Right hindlimb (tissue), 1 donor: ENCODE measurements at regions not wholly inside any gene's neighbourhood (a gene's known extent, or its start where the extent isn't known, plus 50 kb on each side); places are given as distances from the start of the nearest gene placed in this dataset.
"Not testable (repeated sequence)": the region's sequence is repeated elsewhere in the genome, so short reads cannot be mapped to it uniquely, and the experiment has no call there.

Source experiments
- DNase-seq: peaks from one replicate; pipeline ENCODE4 v3.0.0-alpha.2; 2018

DNA sequence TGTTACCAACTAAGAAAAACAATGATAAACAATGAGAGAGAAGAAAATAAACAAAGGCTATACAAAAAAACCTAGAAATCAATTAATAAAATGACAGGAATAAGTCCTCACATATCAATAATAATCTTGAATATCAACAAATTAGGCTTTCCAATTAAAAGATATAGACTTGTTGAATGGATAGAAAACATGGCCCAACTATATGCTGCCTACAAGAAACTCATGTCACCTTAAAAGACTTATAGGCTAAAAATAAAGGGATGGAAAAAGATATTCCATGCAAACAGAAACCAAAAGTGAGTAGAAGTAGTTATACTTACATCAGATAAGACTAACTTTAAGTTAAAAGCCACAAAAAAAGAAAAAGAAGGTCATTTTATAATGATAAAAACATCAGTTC is 183.9 kb downstream of the MYRFL start:
- DNase-seq = no peak

DNA sequence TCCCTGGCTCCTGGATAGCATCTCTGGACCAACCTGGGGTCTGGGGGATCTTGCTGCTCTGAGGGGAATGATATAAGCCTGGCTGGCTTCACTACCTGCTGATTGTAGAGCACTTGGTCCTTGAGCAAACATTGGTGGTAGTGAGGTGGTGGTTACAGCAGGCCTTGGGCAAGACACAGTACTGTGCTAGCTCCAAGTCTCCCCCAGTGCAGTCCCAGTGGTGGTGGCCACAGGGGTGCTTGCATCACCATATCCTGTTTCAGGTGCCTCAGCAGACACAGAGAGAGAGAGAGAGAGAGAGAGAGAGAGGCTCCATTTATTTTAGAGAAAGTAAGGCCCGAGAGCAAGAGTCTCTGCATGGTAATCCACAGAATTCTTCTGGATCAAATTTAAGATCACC is 186.3 kb downstream of the MYRFL start:
- no peak for DNase-seq

DNA sequence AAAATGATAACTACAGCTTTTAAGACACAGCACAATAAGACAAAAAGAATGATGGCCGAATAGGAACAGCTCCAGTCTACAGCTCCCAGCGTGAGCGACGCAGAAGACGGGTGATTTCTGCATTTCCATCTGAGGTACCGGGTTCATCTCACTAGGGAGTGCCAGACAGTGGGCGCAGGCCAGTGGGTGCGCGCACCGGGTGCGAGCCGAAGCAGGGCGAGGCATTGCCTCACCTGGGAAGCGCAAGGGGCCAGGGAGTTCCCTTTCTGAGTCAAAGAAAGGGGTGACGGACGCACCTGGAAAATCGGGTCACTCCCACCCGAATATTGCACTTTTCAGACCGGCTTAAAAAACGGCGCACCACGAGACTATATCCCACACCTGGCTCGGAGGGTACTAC is 188.0 kb downstream of the MYRFL start:
- not testable (repeated sequence) for DNase-seq

DNA sequence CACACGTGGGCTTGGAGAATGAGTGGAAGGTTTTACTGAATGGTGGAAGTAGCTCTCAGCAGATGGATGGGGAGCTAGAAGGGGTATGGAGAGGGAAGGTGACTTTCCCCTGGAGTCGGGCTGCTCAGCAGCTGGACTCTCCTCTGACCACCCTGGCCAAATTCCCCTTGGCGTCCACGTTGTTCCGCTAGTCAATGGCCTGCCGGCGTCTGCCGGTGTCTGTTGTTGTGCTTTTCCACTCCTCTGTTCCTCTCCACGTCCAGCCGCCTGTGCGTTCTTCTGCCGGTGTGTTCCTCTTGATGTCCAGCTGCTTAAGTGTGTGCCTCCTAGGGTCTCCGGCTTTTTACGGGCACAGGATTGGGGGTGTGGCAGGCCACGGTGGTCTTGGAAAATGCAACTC is 203.5 kb downstream of the MYRFL start:
- no peak for DNase-seq

DNA sequence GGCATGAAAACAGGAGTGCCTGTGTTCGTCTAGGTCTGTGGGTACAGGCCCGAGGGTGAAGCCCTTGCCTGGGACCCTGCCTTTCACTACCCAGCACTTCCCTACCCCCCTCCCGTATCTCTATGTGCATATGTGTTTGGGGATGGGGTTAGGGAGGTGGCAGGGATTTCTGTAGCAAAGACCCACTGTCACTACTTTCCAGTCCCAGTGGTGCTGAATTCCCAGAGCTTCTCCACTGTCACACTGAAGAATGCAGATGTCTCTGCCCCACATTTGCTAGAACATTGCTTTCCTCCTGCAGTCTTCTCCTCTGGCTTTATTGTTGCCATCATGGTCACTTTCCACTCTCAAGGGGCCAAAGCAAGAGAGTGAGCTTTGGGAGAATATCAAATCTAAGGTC is 203.9 kb downstream of the MYRFL start:
- no peak for DNase-seq

DNA sequence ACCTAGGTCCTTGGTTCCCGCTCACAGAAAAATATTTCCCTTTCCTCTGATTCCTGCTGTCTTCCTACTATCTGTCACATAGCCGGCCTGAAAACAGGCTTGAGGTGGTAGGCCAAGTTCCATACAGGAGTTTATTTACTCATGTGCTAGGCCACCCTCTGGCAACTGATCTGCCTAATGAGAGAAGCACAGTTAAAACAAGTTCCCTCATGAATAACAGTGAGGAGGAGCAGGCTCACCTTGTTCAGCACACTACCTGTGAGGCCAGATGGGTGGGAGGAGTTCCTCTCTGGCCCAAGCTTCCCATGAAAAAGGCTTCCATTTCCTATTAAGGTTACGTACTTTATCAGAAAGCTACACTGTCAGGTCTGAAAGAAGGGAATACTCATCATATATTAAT is 206.0 kb downstream of the MYRFL start:
- DNase-seq = no peak

DNA sequence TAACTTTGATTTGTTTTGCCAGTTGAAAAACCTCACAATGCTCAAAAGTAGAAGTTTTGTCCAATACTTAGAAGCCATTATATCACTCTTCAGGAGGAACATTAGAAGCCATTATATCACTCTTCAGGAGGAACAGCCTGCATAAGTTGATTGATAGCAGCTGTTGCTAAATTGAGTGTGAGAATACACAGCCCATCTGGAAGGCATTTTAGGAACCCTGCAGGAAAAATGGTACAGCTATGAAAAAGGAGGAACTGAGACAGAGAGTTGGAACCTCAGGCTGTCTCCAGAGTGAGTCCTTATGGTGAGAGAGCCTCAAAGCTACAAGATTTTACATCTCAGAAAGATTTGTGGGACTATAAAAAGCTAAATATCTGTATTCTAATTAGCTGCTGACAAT is 207.0 kb downstream of the MYRFL start:
- peak; percentile 31 for DNase-seq

DNA sequence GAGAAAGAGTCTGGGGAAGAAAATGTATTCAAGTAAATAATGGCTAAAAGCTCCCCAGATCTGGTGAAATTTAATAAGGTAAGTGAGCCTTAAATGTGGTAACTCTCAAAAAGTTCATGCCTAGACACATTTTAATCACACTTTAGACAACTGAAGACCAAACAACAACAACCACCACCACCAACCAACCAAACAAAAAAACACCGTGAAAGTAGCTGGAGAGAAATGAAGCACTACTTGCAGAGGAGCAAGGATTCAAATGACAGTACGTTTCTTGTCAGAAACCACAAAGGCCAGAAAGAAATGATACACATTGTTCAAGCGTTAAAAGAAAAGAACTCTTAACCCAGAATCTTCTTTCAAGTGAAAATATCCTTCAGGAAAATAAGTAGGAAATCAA is 208.3 kb downstream of the MYRFL start:
- DNase-seq = no peak

DNA sequence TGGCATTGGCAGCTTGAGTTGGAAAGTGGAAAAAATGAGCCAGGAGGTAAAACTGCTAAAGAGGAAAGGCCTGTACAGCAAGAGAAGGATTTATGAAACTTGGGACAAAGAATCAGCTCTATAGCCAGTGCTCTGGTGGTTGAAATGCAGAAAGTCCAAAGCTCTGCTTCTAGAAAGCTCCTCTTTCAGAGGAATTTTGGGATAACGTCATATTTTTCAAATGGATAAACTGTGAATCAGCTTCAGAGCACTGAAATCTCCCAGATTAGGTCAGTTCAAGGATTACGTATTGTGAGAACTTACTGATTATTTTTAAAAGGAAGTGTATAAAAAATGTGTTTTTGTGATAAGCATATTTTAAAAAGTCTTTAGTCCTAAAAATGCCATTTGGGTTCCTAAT is 203.1 kb upstream of the CNOT2 start:
- DNase-seq = no peak

DNA sequence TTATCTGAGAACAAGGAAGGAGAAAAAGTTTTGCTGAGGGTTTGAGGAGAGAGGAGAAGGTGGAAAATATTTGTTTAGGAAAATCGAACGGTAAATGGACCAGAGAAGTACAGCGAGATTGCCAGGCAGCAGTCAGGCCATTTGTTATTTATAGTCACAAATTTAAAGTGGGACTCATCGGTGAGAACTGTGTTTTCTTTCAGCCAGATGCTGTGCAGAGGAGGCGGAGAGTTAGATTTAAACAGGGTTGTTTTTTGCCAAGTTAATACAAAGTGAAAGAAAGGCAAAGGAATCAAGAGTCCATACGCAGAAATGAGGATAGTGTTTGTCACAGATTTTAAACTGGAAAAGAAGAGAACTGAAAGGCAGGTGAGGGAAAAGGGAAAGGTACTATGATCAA is 200.6 kb upstream of the CNOT2 start:
- peak; percentile 33 for DNase-seq

DNA sequence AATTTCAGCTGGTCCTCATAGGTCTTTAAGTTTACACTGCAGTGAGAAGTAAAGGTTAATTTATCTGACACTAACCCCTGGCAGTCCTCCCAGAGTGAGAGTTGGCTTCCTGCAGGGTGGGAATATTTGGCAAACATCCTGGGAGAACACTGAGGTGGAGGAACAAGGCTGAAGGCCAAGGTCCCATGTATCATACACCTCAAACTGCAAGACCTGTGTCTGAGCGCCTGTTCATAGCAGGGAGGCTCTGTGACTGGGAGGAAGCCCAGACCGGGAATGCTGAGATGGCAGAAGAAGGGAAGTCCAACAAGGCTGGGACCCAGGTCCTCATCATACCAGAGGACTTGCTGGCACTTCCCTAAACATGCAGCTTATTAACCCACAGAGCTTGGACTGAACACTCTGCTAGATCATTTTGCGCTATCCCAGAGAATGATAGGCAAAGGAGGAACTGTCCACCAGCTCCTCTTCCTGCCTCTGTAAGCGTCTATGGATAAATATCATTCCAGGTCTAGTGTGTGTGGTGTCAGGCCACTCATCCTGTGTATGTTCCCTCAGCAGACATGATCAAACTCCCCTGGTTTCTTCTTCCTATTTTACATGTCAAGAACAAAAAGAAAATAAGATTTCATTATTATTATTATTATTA is 199.6 kb upstream of the CNOT2 start:
- no peak for DNase-seq

DNA sequence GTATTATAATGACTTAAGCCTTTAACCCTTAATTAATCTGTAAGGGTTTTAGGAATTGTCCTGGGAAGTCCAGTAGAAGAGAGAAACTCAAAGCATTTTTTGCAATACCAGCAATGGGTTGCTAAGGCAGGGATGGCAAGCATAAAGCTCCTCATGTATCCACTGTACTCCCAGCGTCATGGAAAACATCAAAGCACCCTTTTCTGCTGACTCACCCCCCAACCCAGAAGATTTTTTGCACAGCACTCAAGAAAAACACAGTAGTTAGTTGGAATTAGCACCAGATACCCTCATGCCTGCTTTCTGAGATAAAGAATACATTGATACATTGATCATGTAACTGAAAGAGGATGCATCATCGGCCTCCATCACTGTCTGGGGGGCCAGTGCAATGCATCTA is 199.1 kb upstream of the CNOT2 start:
- DNase-seq = no peak

DNA sequence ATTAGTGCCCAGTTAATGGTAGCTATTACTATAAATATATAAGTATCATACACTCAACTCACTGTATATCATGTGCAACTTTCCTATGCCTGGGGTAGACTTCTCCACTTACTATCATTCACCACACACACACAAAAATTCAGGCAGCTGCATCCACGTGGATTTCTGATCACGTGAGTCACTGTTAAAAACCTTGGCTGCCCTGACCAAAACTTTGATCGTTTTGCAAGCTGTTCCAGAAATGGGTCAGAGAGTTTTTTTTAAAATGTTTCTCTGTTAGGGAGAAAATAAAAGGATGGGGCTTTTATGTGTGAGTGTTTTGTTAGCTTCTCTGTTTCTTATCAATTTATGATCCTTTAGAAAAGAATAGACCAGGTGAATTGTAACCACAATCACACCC is 198.2 kb upstream of the CNOT2 start:
- peak; percentile 22 for DNase-seq

DNA sequence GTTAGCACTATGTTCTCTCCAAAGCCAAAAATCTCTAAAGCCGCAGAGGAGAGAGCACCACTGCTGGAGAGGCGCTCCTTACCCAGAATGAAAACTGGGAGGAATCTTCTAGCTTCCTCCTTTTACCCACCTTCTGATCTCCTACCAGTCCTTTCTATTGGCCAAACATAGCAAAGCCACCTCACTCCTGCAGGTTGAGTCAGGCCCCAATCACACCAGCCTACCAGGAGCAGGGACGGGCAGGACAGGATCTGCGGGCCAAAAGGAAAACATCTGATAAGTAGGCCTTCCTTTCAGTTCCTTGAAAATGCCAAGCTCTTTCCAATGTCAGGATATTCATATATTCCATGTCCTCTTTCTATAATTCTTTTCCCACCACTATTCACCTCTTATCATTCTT is 197.7 kb upstream of the CNOT2 start:
- DNase-seq = no peak

DNA sequence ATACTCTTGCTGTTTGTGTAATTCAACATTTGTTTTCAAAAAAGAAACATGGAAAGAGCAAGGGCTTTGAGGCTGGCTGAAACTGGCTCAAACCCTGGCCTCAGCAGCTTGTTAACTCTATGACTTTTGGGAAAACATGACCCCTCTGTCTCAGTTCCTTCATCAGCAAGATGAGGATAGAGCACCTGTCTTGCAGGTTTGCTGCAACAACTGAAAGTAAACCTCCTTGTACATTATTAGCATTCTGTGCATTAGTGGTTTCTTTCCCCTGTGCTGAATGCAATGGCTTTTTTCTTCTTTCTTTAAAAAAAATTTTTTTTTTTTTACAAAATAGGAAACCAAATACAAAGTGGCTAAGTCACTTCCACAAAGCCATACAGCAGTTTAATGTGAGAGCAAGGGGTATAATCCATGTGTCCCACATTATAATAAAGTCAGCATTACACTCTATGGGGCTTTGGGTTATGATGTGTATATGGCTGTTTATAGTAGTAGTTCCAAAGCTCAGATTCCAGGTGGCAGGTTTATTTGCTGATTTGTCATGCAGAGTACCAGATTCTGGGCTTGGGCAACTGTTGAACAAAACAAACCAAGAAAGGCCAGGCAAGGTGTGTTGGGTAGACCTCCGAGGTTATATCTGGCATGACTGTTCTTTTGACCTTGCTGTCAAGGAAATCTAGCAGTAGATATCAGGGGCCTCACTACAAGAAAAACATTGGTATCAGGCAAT is 194.5 kb upstream of the CNOT2 start:
- DNase-seq = no peak

DNA sequence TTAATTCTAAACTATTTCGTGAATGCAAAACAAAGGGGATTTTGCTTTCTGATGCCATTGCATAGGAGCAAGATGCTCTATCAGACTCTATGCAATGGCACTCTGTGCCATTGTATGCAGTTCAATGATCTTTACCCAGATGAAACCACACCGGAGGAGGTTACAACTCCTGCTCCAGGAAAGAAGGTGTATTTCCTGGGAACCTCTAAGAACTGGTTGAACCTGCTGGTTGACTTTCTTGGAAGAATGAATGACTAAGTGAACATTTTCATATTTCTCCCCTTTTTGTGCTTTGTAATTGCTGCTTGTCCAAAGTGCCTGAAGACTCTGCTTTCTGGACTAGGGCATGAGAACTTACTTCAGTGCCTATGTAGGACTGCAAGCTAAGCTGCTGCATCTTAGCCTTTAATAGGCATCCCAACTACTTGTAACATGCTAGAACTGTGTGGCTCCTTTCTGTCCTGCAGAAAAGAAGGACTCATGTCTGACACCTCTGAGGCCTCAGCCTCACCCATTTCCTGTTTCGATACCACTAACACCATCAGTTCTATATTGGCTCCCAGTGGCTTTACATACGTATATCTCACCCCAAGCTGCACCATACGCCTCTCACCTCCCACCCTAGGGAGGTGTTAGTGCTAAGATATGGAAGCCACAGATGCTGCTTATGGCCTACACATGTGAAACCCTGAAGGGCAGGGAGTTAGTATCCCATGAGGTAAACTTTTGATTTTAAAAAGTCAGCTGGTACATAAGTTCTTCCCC is 193.5 kb upstream of the CNOT2 start:
- DNase-seq = no peak

DNA sequence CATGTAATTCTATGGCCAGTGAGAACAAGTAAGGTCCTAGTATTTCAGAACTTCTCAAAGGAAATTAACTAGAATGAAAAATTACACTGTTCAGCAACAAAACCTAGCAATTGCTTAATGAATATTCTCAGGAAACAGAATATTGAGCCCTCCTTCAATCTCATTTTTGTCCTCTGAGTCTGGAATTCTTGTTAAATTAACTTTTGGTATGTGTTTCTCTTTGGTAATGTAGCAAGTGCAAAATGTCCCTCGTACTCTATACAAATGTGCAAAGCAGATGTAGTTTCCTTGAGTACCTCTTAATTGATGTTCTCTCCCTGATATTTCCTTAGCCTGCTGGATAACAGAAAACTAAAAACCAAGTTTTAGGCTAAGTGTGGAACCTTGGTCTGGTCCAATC is 190.8 kb upstream of the CNOT2 start:
- DNase-seq = no peak

DNA sequence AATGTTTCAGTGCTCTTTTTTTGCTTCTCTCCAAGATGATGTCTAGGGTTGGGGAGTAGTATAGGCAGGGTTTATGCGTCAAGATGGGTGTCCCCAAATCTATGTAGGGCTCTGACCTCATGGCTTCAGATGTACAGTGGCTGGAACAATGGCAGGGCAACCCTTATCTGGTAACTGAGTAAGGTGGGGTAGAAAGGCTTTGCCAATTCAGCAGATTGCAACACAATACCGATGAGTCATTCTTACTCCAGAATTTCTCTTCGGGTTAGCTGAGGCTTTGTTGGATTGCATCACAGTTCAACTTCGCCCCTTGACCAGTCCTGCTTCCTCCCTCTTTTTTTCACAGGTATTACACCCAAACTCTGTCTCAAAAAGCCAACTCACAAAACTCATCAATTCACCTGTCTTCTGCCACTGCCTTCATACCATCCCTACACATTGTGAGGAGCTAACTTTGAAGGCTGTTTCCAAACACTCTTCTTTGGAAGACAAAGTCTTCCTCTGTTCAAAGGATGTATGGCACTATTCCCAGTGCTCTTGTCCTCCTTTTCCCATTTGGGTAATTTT is 190.2 kb upstream of the CNOT2 start:
- no peak for DNase-seq

DNA sequence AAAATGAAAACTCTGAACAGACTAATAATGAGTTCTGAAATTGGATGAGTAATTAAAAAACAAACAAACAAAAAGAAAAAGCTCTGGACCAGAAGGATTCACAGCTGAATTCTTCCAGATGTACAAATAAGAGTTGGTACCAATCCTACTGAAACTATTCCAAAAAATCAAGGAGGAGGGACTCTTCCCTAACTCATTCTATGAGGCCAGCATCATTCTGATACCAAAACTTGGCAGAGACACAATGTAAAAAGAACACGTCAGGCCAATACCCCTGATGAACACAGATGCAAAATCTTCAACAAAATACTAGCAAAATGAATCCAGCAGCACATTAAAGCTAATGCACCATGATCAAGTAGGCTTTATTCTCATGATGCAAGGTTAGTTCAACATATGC is 183.9 kb upstream of the CNOT2 start:
- DNase-seq = no peak

DNA sequence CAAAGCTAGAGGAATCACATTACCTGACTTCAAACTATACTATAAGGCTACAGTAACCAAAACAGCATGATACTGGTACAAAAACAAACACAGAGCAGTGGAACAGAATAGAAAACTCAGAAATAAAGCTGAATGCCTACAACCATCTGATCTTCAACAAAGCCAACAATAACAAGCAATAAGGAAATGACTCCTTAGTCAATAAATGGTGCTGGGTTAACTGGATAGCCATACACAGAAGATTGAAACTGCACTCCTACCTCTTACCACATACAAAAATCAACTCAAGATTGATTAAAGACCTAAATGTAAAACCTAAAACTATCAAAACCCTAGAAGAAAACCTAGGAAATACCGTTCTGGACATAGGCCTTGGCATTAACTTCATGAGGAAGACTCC is 182.6 kb upstream of the CNOT2 start:
- no peak for DNase-seq

DNA sequence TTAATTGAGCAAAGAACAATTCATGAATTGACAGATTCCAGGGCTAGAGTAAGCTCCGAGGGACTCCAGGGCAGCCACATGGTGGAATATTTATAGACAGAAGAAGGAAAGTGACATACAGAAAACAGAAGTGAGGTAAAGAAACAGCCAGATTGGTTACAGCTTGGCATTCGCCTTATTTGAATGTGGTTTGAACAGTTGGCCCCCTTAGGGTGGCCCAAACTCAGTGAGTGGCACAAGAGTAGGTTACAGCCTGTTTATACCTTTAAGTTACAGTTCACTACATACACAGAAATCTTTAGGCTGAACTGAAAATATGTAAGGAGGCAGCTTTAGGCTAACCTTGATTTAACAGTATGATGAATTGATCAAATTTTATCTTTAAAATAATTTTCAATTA is 174.5 kb upstream of the CNOT2 start:
- no peak for DNase-seq

DNA sequence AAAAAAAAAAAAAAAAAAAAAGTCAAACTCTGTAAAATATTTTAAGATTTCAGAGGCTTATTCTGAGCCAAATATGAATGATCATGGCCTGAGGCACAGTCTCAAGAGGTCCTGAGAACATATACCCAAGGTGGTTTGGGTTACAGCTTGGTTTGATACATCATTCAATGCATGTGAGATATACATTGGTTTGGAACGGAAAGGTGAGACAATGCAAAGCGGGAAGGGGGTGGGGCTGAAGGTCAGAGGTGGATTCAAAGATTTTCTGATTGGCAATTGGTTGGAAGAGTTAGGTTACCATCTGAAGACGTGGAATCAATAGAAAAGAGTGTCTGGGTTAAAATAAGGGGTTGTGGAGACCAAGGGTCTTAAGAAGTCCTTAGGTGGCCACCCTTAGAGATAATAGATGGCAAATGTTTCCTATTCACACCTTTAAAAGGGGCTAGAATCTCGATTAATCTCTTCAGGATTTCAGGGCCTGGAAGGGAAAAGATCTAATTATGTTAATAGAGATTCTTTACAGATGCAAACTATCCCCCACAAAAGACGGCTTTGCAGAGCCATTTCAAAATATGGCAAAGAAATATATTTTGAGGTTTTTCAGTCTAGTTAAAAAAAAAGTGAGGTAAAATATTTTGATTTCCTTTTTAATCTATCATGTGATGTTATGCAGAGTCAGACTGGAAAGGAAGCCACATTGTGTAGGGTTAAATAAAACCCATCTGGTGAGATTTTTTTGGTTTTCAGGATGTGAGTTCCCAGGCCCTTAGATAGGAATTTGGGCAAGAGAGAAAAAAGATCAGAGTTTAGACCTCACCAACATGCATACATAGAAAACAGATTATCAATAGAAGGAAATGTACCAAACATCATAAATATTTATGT is 173.8 kb upstream of the CNOT2 start:
- DNase-seq = no peak

DNA sequence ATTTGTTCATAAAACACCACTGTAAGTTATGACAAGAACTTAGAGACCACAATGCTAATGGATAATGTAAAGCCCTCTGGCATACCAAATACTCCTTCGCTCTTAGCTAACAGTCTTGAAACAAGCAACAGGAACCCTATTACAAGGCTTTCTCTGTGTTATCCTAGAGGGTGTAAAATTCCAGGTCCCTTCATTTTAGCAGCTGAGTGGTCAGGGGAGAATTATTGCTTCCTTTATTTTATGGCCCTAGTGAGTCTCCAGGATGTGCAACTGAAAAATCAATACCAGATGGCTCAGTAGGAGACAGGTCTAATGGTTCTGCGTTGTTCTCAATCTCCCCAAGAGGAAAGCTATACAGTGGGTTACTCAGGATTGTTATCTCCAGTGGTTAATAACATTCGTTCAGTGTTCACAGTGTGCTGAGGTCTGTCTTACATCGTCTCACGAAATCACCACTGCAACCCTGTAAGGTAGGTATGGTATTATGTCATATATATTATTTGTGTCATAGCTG is 172.7 kb upstream of the CNOT2 start:
- no peak for DNase-seq
